Loucy (cell line): ENCODE measurements at regions not wholly inside any gene's neighbourhood (a gene's known extent, or its start where the extent isn't known, plus 50 kb on each side); places are given as distances from the start of the nearest gene placed in this dataset.

Source experiments
- H2AFZ ChIP-seq: fragments of 200-600 bp; sonication (generic); 2 replicates; pipeline ENCODE4 v1.6.0; 2016; ENCODE audit warnings: antibody characterized with exemption, mild to moderate bottlenecking, low read length, moderate library complexity
- H3F3A ChIP-seq: fragments of 200-600 bp; 2 replicates; pipeline ENCODE4 v1.6.0; 2016; ENCODE audit warnings: antibody characterized with exemption, low read depth, mild to moderate bottlenecking
- H3K27me3 ChIP-seq: fragments of 200-600 bp; sonication (generic); 2 replicates; pipeline ENCODE4 v1.6.1; 2014; ENCODE audit warnings: low read length, mild to moderate bottlenecking; ENCODE audit not compliant: insufficient read depth, poor library complexity, severe bottlenecking
- H3K36me3 ChIP-seq: fragments of 200-600 bp; sonication (generic); 2 replicates; pipeline ENCODE4 v1.6.1; 2016; ENCODE audit warnings: low read length; ENCODE audit not compliant: insufficient read depth
- H3K4me1 ChIP-seq: fragments of 200-600 bp; sonication (generic); 2 replicates; pipeline ENCODE4 v1.5.1; 2014; ENCODE audit warnings: low read length, mild to moderate bottlenecking; ENCODE audit not compliant: insufficient read depth, poor library complexity, severe bottlenecking
- H3K4me2 ChIP-seq: fragments of 200-600 bp; sonication (generic); 2 replicates; pipeline ENCODE4 v1.6.0; 2014; ENCODE audit warnings: antibody characterized with exemption, low read length, low read depth, mild to moderate bottlenecking; ENCODE audit not compliant: poor library complexity, severe bottlenecking
- H3K4me3 ChIP-seq: fragments of 200-600 bp; sonication (generic); 2 replicates; pipeline ENCODE4 v1.5.1; 2014; ENCODE audit warnings: low read length, mild to moderate bottlenecking, mixed read lengths; ENCODE audit not compliant: poor library complexity, severe bottlenecking
- H3K79me2 ChIP-seq: fragments of 200-600 bp; sonication (generic); 2 replicates; pipeline ENCODE4 v1.6.1; 2014; ENCODE audit warnings: low read length; ENCODE audit not compliant: insufficient read depth
- H3K9ac ChIP-seq: fragments of 200-600 bp; sonication (generic); 2 replicates; pipeline ENCODE4 v1.6.0; 2014; ENCODE audit warnings: mild to moderate bottlenecking, low read depth, low read length, moderate library complexity; ENCODE audit not compliant: poor library complexity, severe bottlenecking
- H3K9me2 ChIP-seq: fragments of 200-600 bp; sonication (generic); replicated peaks from 2 replicates; pipeline ENCODE4 v1.6.1; 2016; ENCODE audit warnings: low read depth, low read length, mixed read lengths
- H3K9me3 ChIP-seq: fragments of 200-600 bp; sonication (generic); 2 replicates; pipeline ENCODE4 v1.6.1; 2014; ENCODE audit warnings: mild to moderate bottlenecking, antibody characterized with exemption, low read length, low read depth; ENCODE audit not compliant: insufficient read depth
- H4K20me1 ChIP-seq: fragments of 200-600 bp; sonication (generic); 2 replicates; pipeline ENCODE4 v1.6.0; 2014; ENCODE audit warnings: antibody characterized with exemption, low read length, mild to moderate bottlenecking; ENCODE audit not compliant: insufficient read depth, poor library complexity, severe bottlenecking
- CTCF ChIP-seq: fragments of 200-600 bp; sonication (generic); conservative IDR thresholded peaks from 2 replicates; pipeline ENCODE4 v1.5.1; 2014; ENCODE audit warnings: mild to moderate bottlenecking, antibody characterized with exemption, low read length
- EZH2phosphoT487 ChIP-seq: fragments of 200-600 bp; IDR thresholded peaks from 2 replicates; pipeline ENCODE4 v1.6.1; 2018; ENCODE audit warnings: antibody characterized with exemption, mild to moderate bottlenecking, moderate library complexity, borderline replicate concordance

DNA sequence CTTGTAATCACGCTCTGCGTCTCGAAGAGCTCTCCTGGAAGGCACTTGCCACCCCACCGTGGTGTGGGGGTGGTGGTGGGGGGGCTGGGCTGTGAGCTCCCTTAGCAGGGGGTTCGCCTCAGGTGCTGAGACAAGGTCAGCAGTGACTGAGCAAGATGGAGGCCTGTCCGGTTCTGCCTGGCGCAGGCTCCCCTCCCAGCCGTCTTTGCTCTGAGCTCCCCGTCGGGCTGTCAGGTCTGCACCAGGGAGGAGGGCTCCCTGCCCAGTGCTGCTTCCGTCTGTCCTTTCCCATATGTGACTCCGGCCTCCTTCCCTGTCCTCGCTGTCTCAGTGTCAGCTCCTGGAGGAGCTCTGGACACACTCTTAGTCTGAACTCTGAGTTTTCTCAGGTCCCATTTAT is 80.0 kb downstream of the PLXNA1 start:
- no peaks in the 10 kb centered on the region for H3F3A ChIP-seq
- no peaks in the 10 kb centered on the region for H3K4me1 ChIP-seq
- no peaks in the 10 kb centered on the region for H3K36me3 ChIP-seq
- H3K9me2 ChIP-seq, result no peaks in the 10 kb centered on the region
- TF ChIP-seq EZH2phosphoT487 (no peak), CTCF (no peak)
- H4K20me1 ChIP-seq, result no peaks in the 10 kb centered on the region
- H3K9me3 ChIP-seq, result no peaks in the 10 kb centered on the region
- no peak overlapping the region for H2AFZ ChIP-seq
- H3K4me3 ChIP-seq, result no peak overlapping the region
- H3K79me2 ChIP-seq, result no peaks in the 10 kb centered on the region
- no peak overlapping the region for H3K9ac ChIP-seq
- H3K27me3 ChIP-seq, result no peaks in the 10 kb centered on the region
- H3K4me2 ChIP-seq, result no peak overlapping the region

DNA sequence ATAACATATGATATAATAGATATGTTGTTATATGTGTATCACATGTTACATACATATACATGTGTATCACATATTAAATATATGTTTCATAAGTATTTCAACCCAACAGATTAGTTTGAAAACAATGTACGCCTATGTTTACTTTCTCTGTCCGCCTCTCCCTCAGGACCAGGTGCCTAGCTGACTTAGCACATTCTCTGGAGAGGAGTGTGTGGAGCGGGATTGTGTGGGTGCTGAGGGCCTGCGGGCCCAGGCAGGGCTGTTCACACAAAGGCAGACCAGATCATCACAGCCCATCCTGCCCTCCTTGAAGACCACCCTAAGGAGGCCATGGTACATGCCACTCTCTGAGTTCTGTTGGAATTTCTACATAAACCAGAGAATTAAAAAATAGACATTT is 81.0 kb downstream of the PLXNA1 start:
- Histone ChIP-seq H3K4me2 (no peak overlapping the region), H3K9ac (no peak overlapping the region), H3K4me1 (no peaks in the 10 kb centered on the region), H3K4me3 (no peak overlapping the region), H3K27me3 (no peaks in the 10 kb centered on the region), H4K20me1 (no peaks in the 10 kb centered on the region), H3K36me3 (no peaks in the 10 kb centered on the region), H3K9me2 (no peaks in the 10 kb centered on the region), H3F3A (no peaks in the 10 kb centered on the region), H2AFZ (no peak overlapping the region), H3K9me3 (no peaks in the 10 kb centered on the region), H3K79me2 (no peaks in the 10 kb centered on the region)
- TF ChIP-seq EZH2phosphoT487 (no peak), CTCF (no peak)

DNA sequence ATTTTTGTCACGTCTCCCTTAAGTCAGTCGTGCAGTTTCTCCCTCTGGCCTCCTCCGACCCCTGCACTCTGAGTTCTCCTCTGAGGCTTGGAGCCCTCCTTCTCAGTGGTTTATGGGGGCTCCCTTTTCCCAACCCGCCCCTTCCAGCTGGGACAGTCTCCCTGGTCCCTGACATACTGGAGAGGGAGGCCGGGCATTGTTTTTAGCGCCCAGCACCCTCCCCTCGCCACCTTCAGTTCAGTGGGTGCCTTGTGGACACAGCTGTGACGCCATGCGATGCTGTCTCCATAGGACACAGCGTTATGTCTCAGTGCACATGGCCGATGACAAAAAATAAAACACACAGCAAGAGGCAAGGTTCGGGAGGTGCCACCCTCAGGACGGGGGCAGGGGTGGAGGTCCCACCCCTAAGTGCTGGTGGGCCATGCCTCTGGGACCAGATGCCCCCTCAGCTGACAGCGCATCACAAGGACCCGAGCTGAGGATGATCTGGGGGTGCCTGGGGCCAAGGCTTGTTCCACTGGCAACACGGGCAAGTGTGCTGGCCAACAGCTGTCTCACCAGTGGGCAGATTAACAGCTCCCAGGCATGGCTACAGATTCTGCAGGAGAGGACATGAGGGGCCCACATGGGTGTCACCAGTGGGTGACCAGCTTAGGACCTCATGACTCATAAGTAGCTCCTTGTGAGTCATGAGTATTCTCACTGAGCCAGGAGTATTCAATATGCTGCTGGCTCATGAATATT is 81.6 kb downstream of the PLXNA1 start:
- Histone ChIP-seq H3K36me3 (no peaks in the 10 kb centered on the region), H4K20me1 (no peaks in the 10 kb centered on the region), H3K27me3 (no peaks in the 10 kb centered on the region), H3F3A (no peaks in the 10 kb centered on the region), H3K4me1 (no peaks in the 10 kb centered on the region), H3K4me3 (no peak overlapping the region), H3K79me2 (no peaks in the 10 kb centered on the region), H3K9me3 (no peaks in the 10 kb centered on the region), H3K9ac (no peak overlapping the region), H2AFZ (no peak overlapping the region), H3K4me2 (no peak overlapping the region), H3K9me2 (no peaks in the 10 kb centered on the region)
- no peak for TF ChIP-seq EZH2phosphoT487
- no peak for TF ChIP-seq CTCF
